Activated CD4-positive, CD25-positive, alpha-beta regulatory T cell treated with anti-CD3 and anti-CD28 coated beads, Interleukin-2, amount 50 U/mL, for 24 hours (primary cell): ENCODE measurements at regions not wholly inside any gene's neighbourhood (a gene's known extent, or its start where the extent isn't known, plus 50 kb on each side); places are given as distances from the start of the nearest gene placed in this dataset.
"Not testable (repeated sequence)": the region's sequence is repeated elsewhere in the genome, so short reads cannot be mapped to it uniquely, and the experiment has no call there.

ENCODE experiments used
- ATAC-seq, 2 donors: fragments of 150-1000 bp; cut with Tn5 transposase; one replicate each; pipeline ENCODE4 v1.10.0; 2021; ENCODE audit warnings: mild to moderate bottlenecking in 1 of 2, moderate library complexity in 1 of 2

DNA sequence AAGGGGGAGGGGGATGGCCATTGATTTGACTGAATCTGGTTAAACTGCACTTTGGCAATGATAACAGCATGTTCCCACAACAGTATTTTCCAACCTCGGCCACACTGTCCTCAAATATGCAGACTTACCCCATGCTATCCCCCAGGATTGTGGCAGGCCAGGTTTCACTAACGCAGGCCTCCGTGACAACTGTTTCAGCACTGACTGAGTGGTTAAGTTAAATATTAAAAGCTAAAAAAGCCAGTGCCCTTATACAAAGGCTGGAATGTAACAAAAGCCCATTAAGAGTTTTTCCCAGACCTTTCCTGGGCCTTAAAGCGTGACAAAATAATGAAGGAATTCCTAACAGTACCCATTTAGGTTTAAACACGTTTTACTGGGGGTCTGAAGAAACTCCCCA, 202.9 kb downstream of the USP25 start:
- no peak for ATAC-seq

DNA sequence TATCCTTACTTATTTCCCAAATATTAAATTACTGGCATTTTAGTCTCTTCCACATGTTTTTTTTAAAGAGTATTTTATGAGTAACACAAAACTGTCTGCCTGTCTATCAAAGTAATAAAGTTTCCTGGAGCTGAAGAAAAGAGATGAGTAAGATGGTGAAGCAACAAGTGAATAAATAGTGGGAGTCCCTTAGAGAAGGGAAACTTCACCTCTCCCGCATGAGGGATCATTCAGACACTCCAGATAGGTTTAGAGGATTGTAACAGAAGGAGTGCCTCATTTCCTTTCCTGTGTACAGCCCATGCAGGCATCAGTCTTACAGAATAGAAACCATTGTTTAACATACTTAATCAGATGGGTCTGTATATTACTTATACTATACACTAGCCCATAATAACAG, 205.7 kb downstream of the USP25 start:
- no peak for ATAC-seq

DNA sequence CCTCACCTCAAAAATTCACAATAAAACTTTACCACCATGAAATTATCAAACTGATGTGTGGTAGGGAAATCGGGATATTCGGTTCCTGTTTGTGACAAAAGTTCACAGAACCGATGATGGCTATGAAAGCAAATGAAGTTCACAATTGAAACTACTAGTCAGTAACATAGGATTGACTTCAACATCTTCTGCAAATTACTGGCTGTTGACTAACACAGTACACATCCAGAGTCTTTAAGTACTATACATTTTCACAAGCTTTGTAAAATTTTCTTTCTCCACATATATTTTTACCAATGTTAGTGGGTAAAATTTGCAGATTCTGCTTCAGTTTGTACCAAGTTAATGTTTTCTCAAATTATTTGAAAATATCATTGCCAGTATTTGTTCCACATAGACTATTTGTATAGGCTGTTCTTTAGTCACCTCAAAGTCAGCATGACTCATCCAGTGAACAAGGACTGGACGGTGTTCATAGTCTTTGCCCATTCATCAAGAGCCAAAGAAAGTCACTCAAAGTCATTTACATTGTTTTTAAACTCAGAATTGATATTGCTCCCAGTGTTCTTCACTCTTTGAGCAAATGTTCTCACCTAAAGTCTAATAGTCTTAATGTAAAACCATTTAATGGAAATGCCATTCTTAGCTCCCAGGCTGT, 213.4 kb downstream of the USP25 start:
- ATAC-seq, result no peak

DNA sequence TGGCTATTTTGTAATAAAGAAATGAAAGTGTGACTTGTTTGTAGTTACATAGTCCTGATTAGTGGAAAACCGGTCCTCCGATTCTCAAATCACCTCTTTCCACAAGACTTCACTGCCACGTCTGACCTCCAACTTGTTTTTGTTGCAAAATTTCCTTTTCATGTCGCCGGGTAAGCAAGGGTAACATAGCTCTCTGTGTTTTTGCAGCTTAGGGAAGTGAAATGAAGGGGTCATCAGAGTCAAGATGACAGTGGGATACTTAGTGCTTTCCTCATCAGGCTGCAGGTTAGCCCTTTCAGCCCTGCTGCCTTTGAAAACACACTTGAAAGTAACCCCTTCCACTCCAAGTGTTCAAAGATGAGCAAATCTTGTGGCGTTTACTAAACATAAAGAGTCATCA, 217.9 kb downstream of the USP25 start:
- no peak for ATAC-seq

DNA sequence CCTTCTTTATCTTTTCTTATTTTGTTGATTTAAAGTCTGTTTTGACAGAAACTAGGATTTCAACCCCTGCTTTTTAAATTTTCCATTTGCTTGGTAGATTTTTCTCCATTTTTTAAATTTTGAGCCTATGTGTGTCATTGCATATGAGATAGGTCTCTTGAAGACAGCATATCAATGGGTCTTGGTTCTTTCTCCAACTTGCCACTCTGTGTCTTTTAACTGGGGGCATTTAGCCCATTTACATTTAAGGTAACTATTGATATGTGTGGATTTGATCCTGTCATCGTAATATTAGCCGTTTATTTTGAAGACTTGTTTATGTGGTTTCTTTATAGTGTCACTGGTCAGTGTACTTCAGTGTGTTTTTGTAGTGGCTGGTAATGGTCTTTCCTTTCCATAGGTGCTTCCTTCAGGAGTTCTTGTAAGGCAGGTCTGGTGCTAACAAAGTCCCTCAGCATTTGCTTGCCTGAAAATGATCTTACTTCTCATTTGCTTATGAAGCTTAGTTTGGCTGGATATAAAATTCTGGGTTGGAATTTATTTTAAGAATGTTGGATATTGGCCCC, 223.9 kb downstream of the USP25 start:
- ATAC-seq, result no peak

DNA sequence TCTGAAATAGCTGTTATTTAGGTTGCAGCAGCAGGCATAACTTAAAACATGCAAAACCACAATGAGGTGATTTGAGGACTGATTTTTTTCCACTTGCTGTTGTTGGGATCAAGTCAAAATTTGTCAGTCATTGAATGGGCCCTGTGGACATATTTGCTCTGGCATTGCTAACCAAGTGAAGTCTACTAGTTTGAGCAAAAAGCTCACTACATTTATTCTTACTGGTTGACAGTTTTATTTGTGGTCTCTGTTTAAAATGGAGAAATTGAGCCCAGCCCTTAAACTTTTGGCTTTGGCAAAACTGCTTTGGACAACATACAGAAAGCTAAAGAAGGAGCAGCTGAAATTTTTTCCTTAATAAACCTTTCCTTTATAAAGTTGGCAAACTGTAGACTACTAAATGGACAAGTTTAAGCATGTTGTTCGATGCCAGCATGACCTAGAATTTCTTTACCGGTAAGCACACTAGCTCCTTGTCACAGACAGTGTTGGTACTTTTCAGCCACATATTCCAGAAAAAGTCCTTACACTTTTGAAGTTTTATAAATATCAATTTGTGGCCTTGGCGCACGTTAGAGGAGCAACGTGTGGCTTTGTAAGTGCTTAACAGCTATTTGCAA, 234.6 kb downstream of the USP25 start:
- no peak for ATAC-seq

DNA sequence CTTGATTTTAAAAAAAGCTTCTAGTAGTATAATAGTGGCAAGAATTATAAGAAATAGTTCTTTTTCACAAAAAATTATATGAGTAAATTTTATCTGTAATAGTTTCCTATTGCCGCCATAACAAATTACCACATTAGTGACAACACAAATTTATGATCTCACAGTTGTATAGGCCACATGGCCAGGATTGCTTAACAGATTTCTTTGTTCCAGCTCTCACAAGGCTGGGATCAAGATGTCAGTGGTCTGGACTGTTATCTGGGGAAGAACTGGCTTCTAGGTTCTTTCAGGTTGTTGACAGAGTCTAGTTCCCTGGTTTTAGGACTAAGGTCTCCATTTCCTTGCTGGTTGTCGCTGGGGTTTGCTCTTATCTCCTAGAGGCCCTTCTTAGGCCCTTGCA, 236.4 kb downstream of the USP25 start:
- no peak for ATAC-seq

DNA sequence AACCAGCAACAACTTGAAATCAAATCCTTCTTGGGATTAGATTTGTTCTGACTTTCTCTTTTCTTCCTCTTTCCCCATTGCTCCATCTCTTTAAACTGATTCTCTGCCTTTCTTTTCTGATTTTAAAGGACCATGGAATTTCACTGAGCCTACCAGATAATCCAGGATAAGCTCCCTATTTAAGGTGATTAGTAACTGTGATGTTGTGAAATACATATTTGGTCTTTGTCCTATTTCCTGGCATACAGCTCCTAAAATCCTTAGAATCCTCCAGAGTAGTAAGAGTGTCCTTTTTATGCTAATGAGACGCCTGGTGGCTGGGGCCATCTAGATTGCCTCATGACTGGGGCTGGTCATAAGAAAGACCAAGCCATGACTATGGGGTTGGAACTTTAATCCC, 236.9 kb downstream of the USP25 start:
- no peak for ATAC-seq

DNA sequence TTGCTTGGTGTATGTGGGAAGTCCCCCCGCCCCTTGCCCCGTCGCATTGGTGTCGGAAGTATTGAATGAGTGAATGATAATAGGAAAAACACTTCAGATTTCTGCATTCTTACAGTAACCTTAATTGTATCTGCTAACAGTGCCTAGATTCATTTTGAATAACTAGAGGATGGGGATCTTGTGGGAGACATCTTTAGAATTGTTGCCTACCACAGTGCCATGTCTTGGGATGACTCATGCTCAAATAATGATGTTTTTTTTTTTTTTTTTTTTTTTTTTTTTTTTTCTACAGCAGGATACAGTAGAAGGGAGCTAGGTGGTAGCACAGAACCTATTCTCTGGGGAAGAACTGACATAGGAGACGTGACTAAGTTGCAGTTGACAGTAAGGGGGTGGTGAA, 237.9 kb downstream of the USP25 start:
- ATAC-seq, result no peak

DNA sequence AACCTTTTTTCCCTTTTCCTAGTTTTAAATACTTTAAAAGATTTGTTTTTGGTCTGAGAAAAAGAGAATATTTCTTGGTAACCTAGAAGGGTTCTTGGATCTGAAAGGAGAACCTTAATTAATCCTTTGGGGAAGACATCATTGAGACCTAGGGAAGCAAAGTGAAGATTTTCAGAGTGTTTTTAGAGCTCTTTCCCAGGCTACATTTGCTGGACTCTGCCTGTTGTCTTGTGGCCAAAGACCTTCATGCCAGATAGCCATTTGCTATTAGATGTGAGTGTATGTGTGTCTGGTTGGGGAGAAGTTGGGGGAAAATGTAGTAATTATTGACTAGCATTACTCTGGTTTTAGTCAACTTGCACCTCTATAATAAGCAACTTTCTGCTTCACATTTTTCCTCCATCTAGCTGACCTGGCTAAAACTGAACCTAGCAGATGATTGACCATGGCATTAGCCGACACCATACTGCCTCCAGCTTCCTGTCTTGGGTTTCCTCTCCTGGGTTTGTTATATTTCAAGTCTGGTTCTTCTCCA, 239.1 kb downstream of the USP25 start:
- no peak for ATAC-seq

DNA sequence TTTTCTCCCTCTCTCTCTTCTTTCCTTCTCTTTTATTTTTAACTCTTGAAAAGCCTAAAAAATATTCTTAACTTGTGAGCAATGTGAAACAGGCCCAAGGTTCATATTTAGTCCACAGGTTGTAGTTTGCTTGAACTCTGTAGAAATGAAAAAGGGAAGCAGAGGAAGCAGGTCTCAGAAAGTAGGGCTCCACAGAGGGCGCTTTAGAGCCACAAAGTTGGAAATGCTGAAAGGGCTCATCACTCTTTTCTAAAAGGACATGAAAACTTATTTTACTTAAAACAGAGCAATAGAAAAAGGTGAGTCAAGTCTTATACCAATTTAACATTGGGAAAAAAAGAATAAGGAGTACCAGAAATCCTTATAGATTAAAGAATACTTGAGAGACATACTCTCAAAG, 247.0 kb downstream of the USP25 start:
- ATAC-seq, result no peak

DNA sequence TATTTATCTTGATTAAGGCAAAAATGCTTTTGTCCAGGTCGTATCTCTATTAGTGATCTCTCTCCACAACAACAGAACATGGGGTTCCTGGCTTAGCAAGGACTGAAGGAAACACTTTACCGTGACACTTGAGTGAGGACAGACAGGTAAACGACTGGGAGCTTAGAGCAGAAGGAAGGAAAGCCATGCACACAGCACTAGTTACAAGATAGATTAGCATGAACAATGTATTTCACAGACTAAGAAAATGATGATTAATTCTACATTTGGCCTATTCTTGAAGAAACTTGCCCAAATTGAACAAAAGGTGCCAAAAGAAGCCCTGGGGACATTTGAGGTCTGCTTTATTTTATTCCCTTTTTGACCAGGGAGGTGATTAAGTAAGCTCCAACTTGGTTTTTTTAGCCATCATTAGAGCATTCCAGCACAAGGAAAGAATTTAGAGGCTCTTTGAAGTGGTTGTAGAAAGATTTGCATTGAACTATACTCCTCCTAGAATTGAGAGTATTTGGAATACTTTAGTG, 248.5 kb downstream of the USP25 start:
- no peak for ATAC-seq

DNA sequence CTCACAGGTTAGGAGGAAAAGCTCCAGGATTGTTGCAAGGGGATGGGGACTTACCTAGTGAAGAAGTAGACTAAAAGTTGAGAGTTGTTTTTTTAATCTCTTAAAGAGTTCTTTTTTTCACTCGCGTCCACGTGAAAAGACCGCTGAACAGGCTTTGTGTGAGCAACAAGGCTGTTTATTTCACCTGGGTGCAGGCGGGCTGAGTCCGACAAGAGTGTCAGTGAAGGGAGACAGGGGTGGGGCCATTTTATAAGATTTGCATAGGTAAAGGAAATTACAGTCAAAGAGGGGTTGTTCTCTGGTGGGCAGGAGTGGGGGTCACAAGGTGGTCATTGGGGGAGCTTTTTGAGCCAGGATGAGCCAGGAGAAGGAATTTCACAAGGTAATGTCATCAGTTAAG, 249.7 kb downstream of the USP25 start:
- ATAC-seq, result not testable (repeated sequence)

DNA sequence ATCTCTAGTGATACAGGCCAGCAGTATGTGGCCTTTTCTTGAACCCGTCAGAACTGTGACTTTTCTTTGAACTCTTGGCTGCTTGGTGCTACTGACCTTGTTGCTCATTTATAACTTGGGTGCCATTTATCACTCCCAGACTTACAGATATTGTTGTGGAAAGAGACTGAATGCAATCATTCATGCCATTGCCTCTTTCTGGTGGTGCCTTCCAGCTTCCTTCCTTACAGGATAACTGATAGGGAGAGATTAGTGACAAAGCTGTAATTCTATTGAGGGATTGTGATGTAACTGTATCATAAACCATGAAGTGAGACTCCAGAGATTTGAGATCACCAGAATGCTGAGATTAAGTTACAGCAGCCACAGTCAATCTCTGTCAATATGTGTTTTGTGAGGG, 256.5 kb downstream of the USP25 start:
- ATAC-seq, result no peak

DNA sequence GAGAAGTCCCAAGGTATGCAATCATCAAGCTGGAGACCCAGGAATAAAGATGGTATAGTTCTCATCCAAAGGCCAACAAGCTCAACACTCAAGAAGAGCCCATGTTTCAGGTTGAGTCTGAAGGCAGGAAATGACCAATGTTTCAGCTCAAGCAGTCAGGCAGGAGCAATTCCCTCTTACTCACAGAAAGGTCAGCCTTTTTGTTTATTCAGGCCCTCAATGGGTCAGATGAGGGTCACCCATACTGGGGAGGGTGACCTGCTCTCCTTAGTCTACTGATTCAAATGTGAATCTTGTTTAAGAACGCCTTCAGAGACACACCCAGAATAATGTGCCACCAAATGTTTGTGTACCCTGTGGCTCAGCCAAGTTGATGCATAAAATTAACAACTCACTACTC, 262.4 kb downstream of the USP25 start:
- ATAC-seq, result no peak

DNA sequence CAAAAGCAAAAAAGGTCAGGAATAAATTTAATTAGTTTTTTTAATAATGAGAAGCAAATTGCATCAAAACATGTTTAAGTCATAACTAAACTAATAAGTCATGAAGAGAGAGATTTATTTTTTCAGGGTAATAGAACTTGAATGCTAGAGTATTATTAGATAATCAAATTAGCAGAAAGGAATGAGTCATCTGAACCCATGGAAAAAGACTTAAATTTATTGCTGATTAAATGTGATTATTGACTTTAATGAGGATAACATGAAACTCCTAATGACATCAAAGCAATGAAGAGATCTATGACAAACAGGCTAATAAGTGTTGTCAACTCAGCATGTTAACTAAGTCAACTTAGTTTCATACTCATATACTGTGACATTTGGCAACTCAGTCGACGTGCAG, 264.2 kb downstream of the USP25 start:
- ATAC-seq, result no peak

DNA sequence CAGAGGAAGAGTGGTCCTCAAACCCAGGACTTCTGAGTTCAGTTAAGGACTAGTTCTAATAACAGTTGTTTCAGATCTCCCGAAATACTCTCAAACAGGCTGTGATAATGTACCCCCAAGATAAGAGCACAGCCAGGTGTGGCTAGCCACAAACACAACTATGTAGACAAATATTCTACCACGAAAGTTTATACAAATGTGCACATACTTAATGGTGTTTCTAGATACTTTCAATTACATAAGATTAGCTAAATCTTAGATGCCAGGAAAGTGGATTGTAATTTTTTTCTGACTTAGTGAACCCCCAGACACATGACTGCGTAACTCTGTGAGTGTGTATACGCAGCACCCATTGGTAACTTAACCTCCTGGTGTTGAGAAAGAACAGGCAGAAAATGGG, 270.0 kb downstream of the USP25 start:
- no peak for ATAC-seq

DNA sequence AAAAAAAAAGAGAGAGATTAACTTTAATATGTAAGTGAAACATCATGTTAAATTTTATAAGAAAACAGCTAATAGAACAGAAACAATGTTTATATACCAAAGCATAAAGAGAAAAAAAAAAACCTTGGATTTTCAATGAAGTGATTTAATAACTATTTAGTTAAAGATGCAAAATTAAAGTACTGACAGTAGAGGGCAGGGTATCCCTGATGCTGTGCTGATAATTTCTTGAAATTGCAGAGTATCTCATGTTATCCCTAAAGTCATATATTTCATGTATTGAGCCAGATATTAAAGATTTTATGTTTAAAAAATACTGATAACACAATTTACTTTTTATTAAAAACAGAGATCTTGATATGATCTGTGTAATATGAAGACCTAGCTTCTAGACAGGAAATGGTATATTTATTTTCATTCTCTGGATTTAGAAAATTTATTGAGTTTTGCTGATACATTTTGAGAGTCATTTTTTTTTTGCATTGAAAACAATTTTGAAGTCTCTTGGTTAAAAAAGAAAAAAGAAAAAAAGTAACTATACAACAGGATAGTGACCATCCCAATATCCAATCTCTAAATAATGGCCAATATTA, 273.2 kb downstream of the USP25 start:
- no peak for ATAC-seq

DNA sequence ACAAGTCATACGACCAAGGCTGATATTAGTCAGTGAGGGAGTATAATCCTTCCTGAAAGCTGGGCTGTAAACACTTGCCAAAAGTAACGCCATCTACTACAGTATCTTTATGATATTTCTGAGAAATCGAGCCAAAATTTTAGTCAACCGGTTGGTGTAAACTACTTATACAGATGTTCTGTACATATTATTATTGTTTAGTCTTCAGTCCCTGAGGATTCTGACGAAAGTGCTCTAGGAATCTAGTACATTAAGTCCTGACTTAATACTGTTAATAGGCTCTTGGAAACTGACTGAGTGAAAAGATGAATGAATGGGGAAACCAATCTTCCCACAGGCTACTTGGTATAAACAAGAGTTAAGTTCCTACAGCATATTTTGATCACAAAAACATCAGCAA, 274.3 kb downstream of the USP25 start:
- ATAC-seq, result no peak

DNA sequence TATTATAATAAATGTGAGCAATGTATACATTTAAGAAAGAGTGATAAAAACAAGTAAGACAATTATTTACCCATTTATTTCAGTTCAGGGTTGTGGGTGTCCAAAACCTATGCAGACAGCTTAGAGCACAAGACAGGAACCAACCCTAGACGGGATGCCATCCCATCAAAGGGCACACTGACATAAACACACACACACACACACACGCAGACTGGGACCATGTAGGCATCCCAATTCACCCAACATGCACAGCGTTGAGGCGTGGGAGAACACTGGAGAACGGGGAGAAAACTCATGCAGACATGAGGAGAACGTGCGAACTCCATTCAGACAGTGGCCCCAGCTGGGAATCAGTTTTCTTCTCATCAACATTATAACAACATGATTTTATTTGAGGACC, 274.7 kb downstream of the USP25 start:
- no peak for ATAC-seq

DNA sequence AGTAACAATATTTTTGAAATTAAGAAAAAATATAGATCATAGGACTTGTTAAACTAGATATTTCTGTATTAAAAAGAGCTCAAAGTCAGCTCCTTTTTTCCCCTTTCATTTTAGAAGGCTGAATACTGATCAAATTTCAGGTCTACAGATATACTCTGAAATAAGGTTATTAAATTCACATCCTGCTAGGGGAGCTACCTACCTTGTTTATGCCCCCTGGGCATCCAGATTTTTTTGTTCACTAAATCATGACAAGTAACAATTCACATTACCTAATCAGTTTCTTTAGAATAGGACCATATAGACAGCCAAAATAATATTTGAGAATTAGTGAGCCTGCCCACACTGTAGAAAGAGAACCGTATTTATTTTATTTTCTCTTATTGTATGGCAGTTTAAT, 276.2 kb downstream of the USP25 start:
- no peak for ATAC-seq

DNA sequence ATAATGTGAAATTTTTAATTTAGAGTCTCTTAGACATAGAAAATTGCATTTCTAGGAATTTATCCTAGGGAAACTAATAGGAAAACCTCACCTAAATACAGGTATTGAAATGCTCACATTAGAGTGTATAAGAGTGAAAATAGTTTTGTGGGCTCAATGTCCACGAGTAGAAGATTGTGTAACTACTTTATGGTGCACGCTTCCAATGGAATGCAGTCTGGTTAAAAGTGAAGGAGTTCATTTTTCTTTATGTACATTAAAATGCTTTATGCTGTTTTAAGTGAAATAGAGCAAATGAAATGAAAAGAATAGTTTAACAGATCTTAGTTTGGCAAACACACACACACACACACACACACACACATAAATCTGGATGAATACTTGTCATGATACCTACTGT, 278.2 kb downstream of the USP25 start:
- no peak for ATAC-seq

DNA sequence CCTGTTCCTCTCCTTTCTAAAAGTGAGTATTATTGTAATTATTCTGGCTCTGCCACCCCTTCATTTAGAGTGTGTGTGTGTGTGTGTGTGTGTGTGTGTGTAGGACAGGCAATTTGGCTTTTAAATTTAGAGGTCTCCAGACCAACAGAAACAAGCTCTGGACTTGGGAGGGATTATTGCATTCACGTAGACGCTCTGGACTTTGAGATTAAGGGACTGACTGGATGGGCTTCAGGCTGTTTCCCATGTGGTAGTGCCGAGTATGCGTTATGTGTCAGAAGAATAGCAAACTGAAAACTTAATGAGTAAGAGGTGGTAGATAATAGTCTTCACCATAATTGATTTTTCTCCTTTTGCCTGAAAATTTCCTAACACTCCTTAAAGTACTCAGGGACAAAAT, 281.9 kb downstream of the USP25 start:
- ATAC-seq, result no peak

DNA sequence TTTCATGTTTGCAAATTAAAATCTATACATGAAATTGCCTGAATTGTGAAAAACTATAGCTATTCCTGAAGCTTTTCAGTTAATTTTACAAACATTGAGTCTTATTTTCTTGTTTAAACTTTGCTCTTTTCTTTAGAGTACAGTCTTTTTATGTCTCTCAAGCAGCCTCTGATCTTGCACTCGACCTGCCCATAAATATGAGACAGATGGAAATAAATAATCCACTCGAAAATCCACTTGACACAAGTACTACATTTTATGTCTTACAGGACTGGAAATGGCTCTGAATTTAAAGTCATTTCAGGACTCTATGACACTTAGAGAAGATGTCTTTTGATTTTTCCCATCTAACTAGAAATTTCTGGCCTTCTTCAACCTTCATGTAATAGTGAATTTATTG, 283.8 kb downstream of the USP25 start:
- ATAC-seq, result no peak
